ENCODE measurements at regions not wholly inside any gene's neighbourhood (a gene's known extent, or its start where the extent isn't known, plus 50 kb on each side); places are given as distances from the start of the nearest gene placed in this dataset.

DNA sequence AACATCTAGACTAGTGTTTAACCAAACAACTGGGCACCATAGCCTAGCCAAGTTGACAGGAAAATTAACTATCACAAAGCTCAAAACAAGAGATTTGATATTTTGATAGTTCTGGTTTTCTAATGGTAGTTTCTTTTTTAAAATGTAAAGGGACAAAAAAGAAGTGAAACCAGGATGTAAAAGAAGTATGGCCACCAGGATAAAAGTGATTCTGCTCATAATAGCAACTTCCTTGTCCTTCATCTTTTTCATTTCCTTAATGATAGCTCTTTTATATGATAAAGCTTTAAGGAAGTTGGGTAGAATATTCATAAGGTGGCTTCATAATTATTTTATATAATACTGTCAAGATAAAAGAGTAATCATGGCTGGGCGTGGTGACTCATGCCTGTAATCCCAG is 139.1 kb downstream of the BASP1 start:
- 6% methylated on average over 1 of the region's 1 CpG for WGBS (ENCODE audit: insufficient coverage, low coverage, missing lambda C conversion rate)
- CTCF ChIA-PET (ENCODE audit: low intra/inter-chr PET ratio) = no interaction called here

More for the DNA sequence above, 139.1 kb downstream of the BASP1 start:
- Histone ChIP-seq H3K9ac (ENCODE audit: insufficient read depth in 1 of 2, low read depth in 2 of 2, low read length in 2 of 2) (no peak overlapping the region), H3K27me3 (ENCODE audit: control insufficient read depth in 2 of 2, insufficient read depth in 2 of 2, low read length in 2 of 2) (peaks cover 0 to 13% of the 10 kb centered on the region in 2 experiments; a peak in 1 of 5 replicates), H3K27ac (ENCODE audit: extremely low read depth, low read depth, low read length) (no peak overlapping the region), H3K4me3 (no peak overlapping the region), H3K9me1 (ENCODE audit: control insufficient read depth, insufficient read depth, low read length) (no peaks in the 10 kb centered on the region), H2AFZ (ENCODE audit: low read depth, low read length) (no peak overlapping the region), H3K79me2 (ENCODE audit: control insufficient read depth, insufficient read depth, low read length) (no peaks in the 10 kb centered on the region), H3K4me1 (replicated peaks in 1 of 2; ENCODE audit: control insufficient read depth in 2 of 2, insufficient read depth in 2 of 2, low read length in 2 of 2) (no peaks in the 10 kb centered on the region), H3K4me2 (ENCODE audit: insufficient read depth, low read length) (no peak overlapping the region), H4K20me1 (replicated peaks; ENCODE audit: control insufficient read depth, insufficient read depth, low read length) (no peaks in the 10 kb centered on the region), H3K9me3 (replicated peaks; ENCODE audit: control insufficient read depth, insufficient read depth, low read depth, low read length) (no peaks in the 10 kb centered on the region), H3K36me3 (ENCODE audit: control insufficient read depth, insufficient read depth, low read length) (no peaks in the 10 kb centered on the region)
- POLR2A ChIA-PET = no interaction called here
- BruUV-seq (replicated peaks) = no TSS peak
- intact Hi-C loops (cut with micrococcal nuclease) (no loop called here), in situ Hi-C loops (cut with MboI) (no loop called here)
- TF ChIP-seq CEBPB (tag; IDR thresholded peaks at IDR 0.05) (no peak), HNRNPL (IDR thresholded peaks at IDR 0.05; ENCODE audit: low read depth, low read length) (no peak), DIDO1 (tag; IDR thresholded peaks at IDR 0.05; ENCODE audit: low read depth) (no peak), BHLHE40 (IDR thresholded peaks at IDR 0.05; ENCODE audit: low read length) (no peak), MED1 (CRISPR knock-in tag; IDR thresholded peaks at IDR 0.05; ENCODE audit: borderline replicate concordance) (no peak), TEAD4 (IDR thresholded peaks at IDR 0.05; ENCODE audit: low read length) (no peak), TEAD4 (CRISPR knock-in tag; IDR thresholded peaks at IDR 0.05; ENCODE audit: borderline replicate concordance) (no peak), NCOA1 (IDR thresholded peaks at IDR 0.05; ENCODE audit: low read depth) (no peak), SNAPC5 (CRISPR knock-in tag; IDR thresholded peaks at IDR 0.05) (no peak), ZZZ3 (IDR thresholded peaks at IDR 0.05) (no peak), ZNF347 (CRISPR knock-in tag; IDR thresholded peaks at IDR 0.05; ENCODE audit: low read depth) (no peak), ZNF311 (CRISPR knock-in tag; IDR thresholded peaks at IDR 0.05) (no peak), PPARD (CRISPR knock-in tag; IDR thresholded peaks at IDR 0.05) (no peak), ZNF133 (CRISPR knock-in tag; IDR thresholded peaks at IDR 0.05) (no peak), TAF9B (IDR thresholded peaks at IDR 0.05; ENCODE audit: partially characterized antibody) (no peak)
- TF ChIP-seq, protein P1, sequence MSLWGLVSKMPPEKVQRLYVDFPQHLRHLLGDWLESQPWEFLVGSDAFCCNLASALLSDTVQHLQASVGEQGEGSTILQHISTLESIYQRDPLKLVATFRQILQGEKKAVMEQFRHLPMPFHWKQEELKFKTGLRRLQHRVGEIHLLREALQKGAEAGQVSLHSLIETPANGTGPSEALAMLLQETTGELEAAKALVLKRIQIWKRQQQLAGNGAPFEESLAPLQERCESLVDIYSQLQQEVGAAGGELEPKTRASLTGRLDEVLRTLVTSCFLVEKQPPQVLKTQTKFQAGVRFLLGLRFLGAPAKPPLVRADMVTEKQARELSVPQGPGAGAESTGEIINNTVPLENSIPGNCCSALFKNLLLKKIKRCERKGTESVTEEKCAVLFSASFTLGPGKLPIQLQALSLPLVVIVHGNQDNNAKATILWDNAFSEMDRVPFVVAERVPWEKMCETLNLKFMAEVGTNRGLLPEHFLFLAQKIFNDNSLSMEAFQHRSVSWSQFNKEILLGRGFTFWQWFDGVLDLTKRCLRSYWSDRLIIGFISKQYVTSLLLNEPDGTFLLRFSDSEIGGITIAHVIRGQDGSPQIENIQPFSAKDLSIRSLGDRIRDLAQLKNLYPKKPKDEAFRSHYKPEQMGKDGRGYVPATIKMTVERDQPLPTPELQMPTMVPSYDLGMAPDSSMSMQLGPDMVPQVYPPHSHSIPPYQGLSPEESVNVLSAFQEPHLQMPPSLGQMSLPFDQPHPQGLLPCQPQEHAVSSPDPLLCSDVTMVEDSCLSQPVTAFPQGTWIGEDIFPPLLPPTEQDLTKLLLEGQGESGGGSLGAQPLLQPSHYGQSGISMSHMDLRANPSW (CRISPR knock-in tag; IDR thresholded peaks at IDR 0.05) = no peak
- FAIRE-seq (no peak), ATAC-seq (no peak), DNase-seq (ENCODE audit: extremely low read depth in 1 of 4, low spot score in 3 of 4) (no peak)

Measured in K562 (cell line).